Heart left ventricle (tissue), 16 donors: ENCODE measurements at regions not wholly inside any gene's neighbourhood (a gene's known extent, or its start where the extent isn't known, plus 50 kb on each side); places are given as distances from the start of the nearest gene placed in this dataset.

ENCODE experiments used
- ATAC-seq, 4 donors: fragments of 200-7000 bp; cut with Tn5 transposase; one replicate each; pipeline ENCODE4 v1.9.1; 2020 to 2022; ENCODE audit warnings: moderate library complexity in 4 of 4, mild to moderate bottlenecking in 3 of 4, moderate number of reproducible peaks in 1 of 4
- DNase-seq, 5 donors: peaks; one replicate each; pipeline ENCODE4 v3.0.0-alpha.2; 2020
- H3K27ac ChIP-seq, 12 donors: fragments of 200-600 bp; sonication (generic) in 4 of 12; one replicate each; pipeline versions ENCODE4 v1.5.0 to v1.8.0; 2016 to 2022; ENCODE audit warnings: mild to moderate bottlenecking in 2 of 12
- H3K27me3 ChIP-seq, 9 donors: fragments of 200-600 bp; sonication (generic) in 2 of 9; one replicate each; pipeline versions ENCODE4 v1.5.1 to v1.8.0; 2016 to 2022; ENCODE audit warnings: mild to moderate bottlenecking in 3 of 9
- H3K36me3 ChIP-seq, 9 donors: fragments of 200-600 bp; sonication (generic) in 2 of 9; one replicate each; pipeline versions ENCODE4 v1.5.0 to v1.8.0; 2018 to 2022; ENCODE audit warnings: mild to moderate bottlenecking in 2 of 9
- H3K4me1 ChIP-seq, 12 donors: fragments of 200-600 bp; sonication (generic) in 4 of 12; one replicate each; pipeline versions ENCODE4 v1.5.0 to v1.8.0; 2016 to 2022; ENCODE audit warnings: mild to moderate bottlenecking in 3 of 12
- H3K4me3 ChIP-seq, 12 donors: fragments of 200-600 bp; sonication (generic) in 4 of 12; one replicate each; pipeline versions ENCODE4 v1.5.0 to v1.8.0; 2017 to 2022; ENCODE audit warnings: mild to moderate bottlenecking in 9 of 12, moderate library complexity in 4 of 12
- H3K9me3 ChIP-seq, 12 donors: fragments of 200-600 bp; sonication (generic) in 4 of 12; one replicate each; pipeline versions ENCODE4 v1.5.0 to v1.8.0; 2016 to 2022; ENCODE audit warnings: mild to moderate bottlenecking in 1 of 12
- POLR2A ChIP-seq, 2 donors: fragments of 450-650 bp; IDR thresholded peaks; one replicate each; pipeline ENCODE4 v1.6.1; 2017; ENCODE audit warnings: antibody characterized with exemption in 2 of 2, mild to moderate bottlenecking in 2 of 2, moderate library complexity in 2 of 2
- WGBS, 4 donors: extraction: QIAGEN DNeasy Blood & Tissue Kit in 2 of 4; methylation state at CpG; one replicate each; pipeline versions ENCODE4 v1.1.5 to v1.1.7; 2013 to 2018; 5-methylcytosine and 5-hydroxymethylcytosine counted together
- intact Hi-C, 10 donors: fragments of 100-400 bp; cut with DNase I; formaldehyde crosslinking; loops; one replicate each; pipeline versions ENCODE4 v1.11.1 to v1.14.2; 2022
- TF ChIP-seq, protein P1 (sequence below), 12 donors: fragments of 200-600 bp; sonication (generic) in 4 of 12; IDR thresholded peaks; one replicate each; pipeline versions ENCODE4 v1.5.0 to v1.8.0; 2018 to 2022; ENCODE audit warnings: antibody characterized with exemption in 12 of 12, mild to moderate bottlenecking in 5 of 12
- donor health status: ischemic (EF 13 %, LVEDD 7.1; RV severe dilation, severe dysfunction).
- donor health status: healthy with polysubstance abuse.
- donor health status: DM: no; HTN: yes; CAD: no.
- donor health status: DM: no; HTN: no; CAD: no.
- donor health status: ischemic (EF 25% LVEDD 6.9; RV normal size, moderate dysfunction).
- donor health status: ischemic (EF 25% LVEDD 5.7; RV mildly dilated, moderate dysfunction).
- donor health status: healthy.
- donor health status: DM: yes; HTN: yes; CAD: no.
- donor health status: ischemic (EF 35%, LVEDD 5.7; RV mildly dilated, moderate dysfunction).
- donor health status: nonischemic (EF 11% LVEDD 7.7; RV severe dilation, severe dysfunction).
- donor health status: DM: yes; HTN: yes; CAD: no.
- donor health status: PGD.
- donor health status: ischemic (EF 29% LVEDD 5.4; RV normal size, mild dysfunction).
- donor health status: nonischemic (EF 23%, LVEDD 6.1; RV moderate dilation, normal function).

DNA sequence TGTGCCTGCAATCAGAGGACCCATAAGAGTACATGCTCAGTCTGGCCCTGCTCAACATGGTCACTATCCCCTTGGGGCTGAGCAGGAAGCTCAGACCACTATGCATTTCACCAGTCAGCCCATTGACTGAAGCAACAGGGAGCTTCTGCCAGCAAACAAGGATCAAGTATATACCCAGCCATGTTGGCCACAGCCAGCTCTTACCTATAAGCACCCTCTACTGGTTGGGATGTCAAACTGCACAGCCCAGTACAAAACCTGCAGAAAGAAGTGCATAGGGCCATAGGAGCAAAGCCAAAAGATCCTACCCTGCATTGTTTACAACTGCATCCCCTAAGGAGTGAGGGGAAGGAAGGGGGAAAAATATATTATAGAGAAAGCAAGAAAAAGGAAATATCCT is 214.4 kb upstream of the CPEB2 start:
- intact Hi-C loops, result no loop called here
- Histone ChIP-seq H3K4me1 (no peaks in the 10 kb centered on the region), H3K27me3 (no peaks in the 10 kb centered on the region), H3K36me3 (no peaks in the 10 kb centered on the region), H3K27ac (no peak overlapping the region), H3K4me3 (no peak overlapping the region), H3K9me3 (peaks cover 0 to 27% (median 7%) of the 10 kb centered on the region in 12 donors)
- ATAC-seq (no peak), DNase-seq (no peak)
- TF ChIP-seq POLR2A (IDR thresholded peaks at IDR 0.05), result no peak
- TF ChIP-seq, protein P1, sequence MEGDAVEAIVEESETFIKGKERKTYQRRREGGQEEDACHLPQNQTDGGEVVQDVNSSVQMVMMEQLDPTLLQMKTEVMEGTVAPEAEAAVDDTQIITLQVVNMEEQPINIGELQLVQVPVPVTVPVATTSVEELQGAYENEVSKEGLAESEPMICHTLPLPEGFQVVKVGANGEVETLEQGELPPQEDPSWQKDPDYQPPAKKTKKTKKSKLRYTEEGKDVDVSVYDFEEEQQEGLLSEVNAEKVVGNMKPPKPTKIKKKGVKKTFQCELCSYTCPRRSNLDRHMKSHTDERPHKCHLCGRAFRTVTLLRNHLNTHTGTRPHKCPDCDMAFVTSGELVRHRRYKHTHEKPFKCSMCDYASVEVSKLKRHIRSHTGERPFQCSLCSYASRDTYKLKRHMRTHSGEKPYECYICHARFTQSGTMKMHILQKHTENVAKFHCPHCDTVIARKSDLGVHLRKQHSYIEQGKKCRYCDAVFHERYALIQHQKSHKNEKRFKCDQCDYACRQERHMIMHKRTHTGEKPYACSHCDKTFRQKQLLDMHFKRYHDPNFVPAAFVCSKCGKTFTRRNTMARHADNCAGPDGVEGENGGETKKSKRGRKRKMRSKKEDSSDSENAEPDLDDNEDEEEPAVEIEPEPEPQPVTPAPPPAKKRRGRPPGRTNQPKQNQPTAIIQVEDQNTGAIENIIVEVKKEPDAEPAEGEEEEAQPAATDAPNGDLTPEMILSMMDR (IDR thresholded peaks at IDR 0.05), result peak in 6 of 12 donors; percentile 8 to 36 (median 22)

DNA sequence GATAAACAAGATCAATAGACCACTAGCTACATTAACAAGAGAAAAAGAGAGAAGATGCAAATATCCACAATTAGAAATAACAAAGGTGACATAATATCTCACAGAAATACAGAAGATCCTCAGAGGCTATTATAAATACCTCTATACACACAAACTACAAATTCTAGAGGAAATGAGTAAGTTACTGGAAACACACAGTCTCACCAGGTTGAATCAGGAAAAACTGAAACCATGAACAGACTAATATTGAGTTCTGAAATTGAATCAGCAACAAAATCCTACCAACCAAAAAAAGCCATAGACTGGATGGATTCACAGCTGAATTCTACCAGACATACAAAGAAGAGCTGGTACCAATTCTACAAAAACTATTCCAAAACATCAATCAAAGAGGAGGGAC is 211.8 kb upstream of the CPEB2 start:
- DNase-seq (no peak), ATAC-seq (no peak)
- H3K4me1 ChIP-seq, result no peaks in the 10 kb centered on the region
- intact Hi-C loops, result no loop called here
- TF ChIP-seq, protein P1 (IDR thresholded peaks at IDR 0.05), result no peak
- no peak for TF ChIP-seq POLR2A (IDR thresholded peaks at IDR 0.05)
- peaks cover 0 to 40% (median 7%) of the 10 kb centered on the region in 12 donors for H3K9me3 ChIP-seq
- no peaks in the 10 kb centered on the region for H3K27me3 ChIP-seq
- H3K36me3 ChIP-seq, result no peaks in the 10 kb centered on the region
- no peak overlapping the region for H3K4me3 ChIP-seq
- no peak overlapping the region for H3K27ac ChIP-seq

DNA sequence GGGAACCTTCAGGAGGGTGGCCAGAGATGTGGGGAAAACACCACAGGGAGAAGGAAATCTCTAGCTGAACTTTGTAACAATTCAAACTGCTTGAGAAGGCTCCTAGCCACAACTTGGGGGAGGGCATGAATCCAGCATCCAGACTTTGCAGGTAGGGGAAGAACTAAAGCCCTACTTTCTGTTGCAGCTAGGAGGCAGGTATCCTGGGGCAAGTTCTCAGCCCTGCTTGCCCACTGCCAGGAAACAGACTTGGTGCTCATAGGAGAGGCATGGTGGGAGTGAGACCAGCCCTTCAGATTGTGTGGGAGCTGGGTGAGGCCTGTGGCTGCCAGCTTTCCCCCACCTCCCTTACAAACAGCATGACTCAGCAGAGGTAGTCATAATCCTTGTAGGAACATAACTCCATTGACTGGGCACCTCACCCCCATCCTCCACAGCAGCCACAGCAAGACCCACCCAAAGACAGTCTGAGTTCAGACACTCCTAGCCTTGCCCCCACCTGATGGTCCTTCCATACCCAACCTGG is 209.5 kb upstream of the CPEB2 start:
- no peak overlapping the region for H3K27ac ChIP-seq
- no peaks in the 10 kb centered on the region for H3K36me3 ChIP-seq
- H3K27me3 ChIP-seq, result no peaks in the 10 kb centered on the region

DNA sequence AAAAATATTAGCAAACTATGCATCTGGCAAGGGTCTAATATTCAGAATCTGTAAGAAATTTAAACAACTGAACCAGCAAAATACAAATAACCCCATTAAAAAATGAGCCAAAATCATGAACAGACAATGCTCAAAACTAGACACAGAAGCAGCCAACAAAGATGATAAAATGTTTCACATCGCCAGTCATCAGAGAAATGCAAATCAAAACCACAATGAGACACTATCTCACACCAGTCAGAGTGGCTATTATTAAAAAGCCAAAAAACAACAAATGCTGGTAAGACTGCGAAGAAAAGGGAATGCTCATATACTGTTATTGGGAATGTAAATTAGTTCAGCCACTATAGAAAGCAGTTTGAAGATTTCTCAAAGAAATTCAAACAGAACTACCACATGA is 201.3 kb upstream of the CPEB2 start:
- Histone ChIP-seq H3K4me3 (no peak overlapping the region), H3K27ac (no peak overlapping the region), H3K9me3 (peaks cover 0 to 14% (median 0%) of the 10 kb centered on the region in 12 donors), H3K27me3 (no peaks in the 10 kb centered on the region), H3K4me1 (no peaks in the 10 kb centered on the region), H3K36me3 (no peaks in the 10 kb centered on the region)
- intact Hi-C loops, result no loop called here
- 88 to 94% (median 91%) methylated on average over 2 of the region's 2 CpGs for WGBS, 4 donors
- DNase-seq (no peak), ATAC-seq (no peak)
- TF ChIP-seq POLR2A (IDR thresholded peaks at IDR 0.05), result no peak
- TF ChIP-seq, protein P1 (IDR thresholded peaks at IDR 0.05), result no peak

More for the DNA sequence above, 209.5 kb upstream of the CPEB2 start:
- Histone ChIP-seq H3K4me3 (no peak overlapping the region), H3K4me1 (no peaks in the 10 kb centered on the region), H3K9me3 (peaks cover 0 to 39% (median 7%) of the 10 kb centered on the region in 12 donors)
- intact Hi-C loops, result no loop called here
- ATAC-seq (no peak), DNase-seq (no peak)
- TF ChIP-seq, protein P1 (IDR thresholded peaks at IDR 0.05), result no peak
- TF ChIP-seq POLR2A (IDR thresholded peaks at IDR 0.05), result no peak
